Kidney epithelial cell (primary cell): ENCODE measurements at regions not wholly inside any gene's neighbourhood (a gene's known extent, or its start where the extent isn't known, plus 50 kb on each side); places are given as distances from the start of the nearest gene placed in this dataset.
"Not testable (repeated sequence)": the region's sequence is repeated elsewhere in the genome, so short reads cannot be mapped to it uniquely, and the experiment has no call there.

Experiments
- DNase-seq: peaks from one replicate; pipeline ENCODE4 v3.0.0-alpha.2; 2010; ENCODE audit warnings: low read depth
- H3K27me3 ChIP-seq: 2 replicates; pipeline ENCODE4 v1.6.0; 2011; ENCODE audit warnings: low read length; ENCODE audit not compliant: control insufficient read depth, insufficient read depth
- H3K36me3 ChIP-seq: 2 replicates; pipeline ENCODE4 v1.5.1; 2011; ENCODE audit warnings: low read length; ENCODE audit not compliant: control insufficient read depth, insufficient read depth
- H3K4me3 ChIP-seq: 2 replicates; pipeline ENCODE4 v1.5.1; 2011; ENCODE audit warnings: low read depth, mild to moderate bottlenecking, control low read depth, low read length
- CTCF ChIP-seq: IDR thresholded peaks from 2 replicates; pipeline ENCODE4 v1.5.1; 2011; ENCODE audit warnings: mild to moderate bottlenecking, moderate library complexity, low read length, control low read depth, inconsistent platforms; ENCODE audit not compliant: insufficient read depth, poor library complexity, severe bottlenecking

- Histone ChIP-seq H3K36me3 (no peaks in the 10 kb centered on the region), H3K27me3 (no peaks in the 10 kb centered on the region), H3K4me3 (no peak overlapping the region)
- DNase-seq: peak; percentile 43
- no peak for TF ChIP-seq CTCF
Measured at GRCh38 chrX:26915064-26915463, 548.1 kb downstream of the PPP4R3C start.

- TF ChIP-seq CTCF: no peak
- DNase-seq: no peak
- no peaks in the 10 kb centered on the region for H3K27me3 ChIP-seq
Measured at GRCh38 chrX:26914232-26914631, 548.9 kb downstream of the PPP4R3C start.

GRCh38 chrX:26911785-26912184 lies 551.4 kb downstream of the PPP4R3C start:
- H3K27me3 ChIP-seq, DNase-seq, H3K36me3 ChIP-seq, H3K4me3 ChIP-seq: not testable (repeated sequence)

More at GRCh38 chrX:26914232-26914631, 548.9 kb downstream of the PPP4R3C start:
- Histone ChIP-seq H3K36me3 (no peaks in the 10 kb centered on the region), H3K4me3 (no peak overlapping the region)

GRCh38 chrX:26909728-26910127 lies 553.4 kb downstream of the PPP4R3C start:
- H3K36me3 ChIP-seq: no peaks in the 10 kb centered on the region
- H3K4me3 ChIP-seq: no peak overlapping the region
- no peak for TF ChIP-seq CTCF
- DNase-seq: no peak
- H3K27me3 ChIP-seq: no peaks in the 10 kb centered on the region

- no peaks in the 10 kb centered on the region for H3K27me3 ChIP-seq
- no peak overlapping the region for H3K4me3 ChIP-seq
- no peak for DNase-seq
- no peak for TF ChIP-seq CTCF
- no peaks in the 10 kb centered on the region for H3K36me3 ChIP-seq
Measured at GRCh38 chrX:26908218-26908617, 554.9 kb downstream of the PPP4R3C start.

- H3K4me3 ChIP-seq: no peak overlapping the region
- H3K36me3 ChIP-seq: no peaks in the 10 kb centered on the region
- DNase-seq: no peak
- no peaks in the 10 kb centered on the region for H3K27me3 ChIP-seq
- TF ChIP-seq CTCF: no peak
Measured at GRCh38 chrX:26889574-26889973, 573.6 kb downstream of the PPP4R3C start.
